OCI-LY3 (cell line): ENCODE measurements at regions not wholly inside any gene's neighbourhood (a gene's known extent, or its start where the extent isn't known, plus 50 kb on each side); places are given as distances from the start of the nearest gene placed in this dataset.

Experiments
- EZH2phosphoT487 ChIP-seq: fragments of 200-600 bp; shearing (Covaris generic); IDR thresholded peaks from 2 replicates; pipeline ENCODE4 v1.6.1; 2018; ENCODE audit warnings: antibody characterized with exemption, mixed run types, low read depth
- TF ChIP-seq, protein P1 (sequence below): fragments of 200-600, 300-600 bp; sonication (generic); IDR thresholded peaks from 2 replicates; pipeline ENCODE4 v1.5.1; 2014; ENCODE audit warnings: antibody characterized with exemption, low read length, low read depth

DNA sequence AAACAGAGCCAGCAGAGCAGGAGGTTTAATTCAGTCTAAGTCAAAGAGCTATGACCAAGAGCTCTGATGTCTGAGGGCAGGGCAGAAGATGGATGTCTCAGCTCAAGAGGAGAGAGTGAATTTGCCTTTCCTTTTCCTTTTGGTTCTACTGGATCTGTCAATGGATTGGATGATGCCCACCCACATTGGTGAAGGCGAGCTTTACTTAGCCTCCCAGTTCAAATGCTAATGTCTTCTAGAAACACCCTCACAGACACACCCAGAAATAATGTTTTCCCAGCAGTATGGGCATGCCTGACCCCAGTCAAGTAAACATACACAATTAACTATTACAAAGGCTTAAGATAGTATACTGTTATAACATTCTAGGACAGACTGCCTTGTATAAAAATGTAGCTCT is 236.3 kb upstream of the NRXN1 start:
- TF ChIP-seq, protein P1, sequence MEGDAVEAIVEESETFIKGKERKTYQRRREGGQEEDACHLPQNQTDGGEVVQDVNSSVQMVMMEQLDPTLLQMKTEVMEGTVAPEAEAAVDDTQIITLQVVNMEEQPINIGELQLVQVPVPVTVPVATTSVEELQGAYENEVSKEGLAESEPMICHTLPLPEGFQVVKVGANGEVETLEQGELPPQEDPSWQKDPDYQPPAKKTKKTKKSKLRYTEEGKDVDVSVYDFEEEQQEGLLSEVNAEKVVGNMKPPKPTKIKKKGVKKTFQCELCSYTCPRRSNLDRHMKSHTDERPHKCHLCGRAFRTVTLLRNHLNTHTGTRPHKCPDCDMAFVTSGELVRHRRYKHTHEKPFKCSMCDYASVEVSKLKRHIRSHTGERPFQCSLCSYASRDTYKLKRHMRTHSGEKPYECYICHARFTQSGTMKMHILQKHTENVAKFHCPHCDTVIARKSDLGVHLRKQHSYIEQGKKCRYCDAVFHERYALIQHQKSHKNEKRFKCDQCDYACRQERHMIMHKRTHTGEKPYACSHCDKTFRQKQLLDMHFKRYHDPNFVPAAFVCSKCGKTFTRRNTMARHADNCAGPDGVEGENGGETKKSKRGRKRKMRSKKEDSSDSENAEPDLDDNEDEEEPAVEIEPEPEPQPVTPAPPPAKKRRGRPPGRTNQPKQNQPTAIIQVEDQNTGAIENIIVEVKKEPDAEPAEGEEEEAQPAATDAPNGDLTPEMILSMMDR, result no peak
- no peak for TF ChIP-seq EZH2phosphoT487
